GM12872 (cell line): ENCODE measurements at regions not wholly inside any gene's neighbourhood (a gene's known extent, or its start where the extent isn't known, plus 50 kb on each side); places are given as distances from the start of the nearest gene placed in this dataset.

Experiments used
- TF ChIP-seq, protein P1 (sequence below): IDR thresholded peaks from 3 replicates; pipeline ENCODE4 v1.5.1; 2011; ENCODE audit warnings: low read depth, mild to moderate bottlenecking, low read length, moderate library complexity; ENCODE audit not compliant: insufficient read depth

DNA sequence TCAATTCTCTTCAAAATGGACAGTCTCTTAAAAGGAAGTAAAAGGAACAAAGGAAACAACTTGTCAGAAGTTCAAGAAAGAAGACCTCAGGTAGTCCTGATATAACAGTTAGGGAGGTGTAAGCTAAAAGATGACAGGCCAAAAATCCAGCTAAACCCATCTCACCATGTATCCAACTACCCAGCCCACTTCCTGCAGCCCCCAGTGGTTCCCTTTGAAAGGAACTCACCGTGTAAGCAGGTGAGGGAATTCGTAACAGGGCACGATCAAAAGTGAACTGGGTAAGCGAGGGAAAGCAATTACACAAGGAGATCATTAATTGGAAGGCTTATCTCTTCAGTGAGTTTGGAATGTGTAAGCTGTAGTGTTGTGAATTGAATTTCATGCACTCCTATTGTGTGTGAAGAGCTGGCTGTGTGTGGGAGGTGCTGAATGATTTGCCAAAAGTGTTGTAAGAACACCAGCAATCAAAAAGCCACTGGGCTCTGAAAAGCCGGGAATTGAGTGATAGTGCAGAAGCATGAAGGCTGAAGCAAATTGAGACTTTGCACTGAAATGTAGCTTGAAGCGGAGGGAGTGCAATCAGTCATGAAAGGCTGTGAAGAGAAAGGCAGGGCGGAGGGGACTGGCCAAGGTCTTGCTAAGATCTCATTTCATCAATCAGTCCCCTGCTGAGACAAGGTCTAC, 914.2 kb upstream of the LCORL start:
- TF ChIP-seq, protein P1, sequence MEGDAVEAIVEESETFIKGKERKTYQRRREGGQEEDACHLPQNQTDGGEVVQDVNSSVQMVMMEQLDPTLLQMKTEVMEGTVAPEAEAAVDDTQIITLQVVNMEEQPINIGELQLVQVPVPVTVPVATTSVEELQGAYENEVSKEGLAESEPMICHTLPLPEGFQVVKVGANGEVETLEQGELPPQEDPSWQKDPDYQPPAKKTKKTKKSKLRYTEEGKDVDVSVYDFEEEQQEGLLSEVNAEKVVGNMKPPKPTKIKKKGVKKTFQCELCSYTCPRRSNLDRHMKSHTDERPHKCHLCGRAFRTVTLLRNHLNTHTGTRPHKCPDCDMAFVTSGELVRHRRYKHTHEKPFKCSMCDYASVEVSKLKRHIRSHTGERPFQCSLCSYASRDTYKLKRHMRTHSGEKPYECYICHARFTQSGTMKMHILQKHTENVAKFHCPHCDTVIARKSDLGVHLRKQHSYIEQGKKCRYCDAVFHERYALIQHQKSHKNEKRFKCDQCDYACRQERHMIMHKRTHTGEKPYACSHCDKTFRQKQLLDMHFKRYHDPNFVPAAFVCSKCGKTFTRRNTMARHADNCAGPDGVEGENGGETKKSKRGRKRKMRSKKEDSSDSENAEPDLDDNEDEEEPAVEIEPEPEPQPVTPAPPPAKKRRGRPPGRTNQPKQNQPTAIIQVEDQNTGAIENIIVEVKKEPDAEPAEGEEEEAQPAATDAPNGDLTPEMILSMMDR, result no peak

DNA sequence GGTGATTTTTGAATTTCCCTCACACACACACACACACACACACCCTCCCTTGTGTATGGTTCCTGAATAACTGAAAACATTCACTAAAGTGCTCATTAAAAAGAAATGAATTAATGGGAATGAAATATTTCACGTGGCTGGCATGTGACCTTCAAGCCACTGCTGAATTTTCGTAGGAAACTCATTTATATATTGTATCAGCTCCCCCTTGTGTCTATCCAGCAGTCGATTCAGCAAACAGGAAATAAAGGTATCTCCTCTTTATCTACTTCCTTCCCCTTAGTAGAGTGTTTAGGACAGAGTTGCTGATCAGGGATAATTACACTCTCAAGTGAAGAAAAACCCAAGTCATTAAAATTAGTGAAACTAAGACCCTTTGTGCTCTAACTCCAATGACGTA, 912.6 kb upstream of the LCORL start:
- TF ChIP-seq, protein P1, result no peak

DNA sequence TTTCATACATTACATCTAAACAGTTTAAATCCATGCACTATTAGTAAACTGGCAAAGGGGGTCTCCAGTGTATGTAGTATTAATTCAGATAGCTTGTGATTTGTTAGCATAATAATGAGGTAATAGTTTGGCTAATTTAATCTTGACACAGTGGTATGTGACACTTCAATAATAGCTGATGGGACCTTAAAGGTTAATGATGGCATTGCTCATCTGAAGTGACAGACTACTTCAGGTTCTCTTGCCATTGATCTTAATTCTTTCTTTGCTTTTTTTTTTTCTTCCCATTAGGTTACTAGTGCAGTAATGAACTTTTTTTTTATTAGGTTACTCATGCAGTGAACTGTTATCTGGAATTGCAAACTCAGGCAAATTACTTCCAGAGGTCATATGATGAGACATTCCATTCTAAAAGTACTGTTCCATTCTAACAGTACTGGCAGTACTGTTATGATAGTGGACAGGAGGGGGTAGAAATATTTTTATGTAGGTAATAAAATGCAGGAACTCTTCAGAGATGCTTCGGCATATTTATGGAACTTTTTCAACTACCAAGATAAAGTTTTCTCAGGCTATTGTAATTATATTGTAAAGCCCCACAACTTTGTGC, 911.3 kb upstream of the LCORL start:
- TF ChIP-seq, protein P1, result no peak

DNA sequence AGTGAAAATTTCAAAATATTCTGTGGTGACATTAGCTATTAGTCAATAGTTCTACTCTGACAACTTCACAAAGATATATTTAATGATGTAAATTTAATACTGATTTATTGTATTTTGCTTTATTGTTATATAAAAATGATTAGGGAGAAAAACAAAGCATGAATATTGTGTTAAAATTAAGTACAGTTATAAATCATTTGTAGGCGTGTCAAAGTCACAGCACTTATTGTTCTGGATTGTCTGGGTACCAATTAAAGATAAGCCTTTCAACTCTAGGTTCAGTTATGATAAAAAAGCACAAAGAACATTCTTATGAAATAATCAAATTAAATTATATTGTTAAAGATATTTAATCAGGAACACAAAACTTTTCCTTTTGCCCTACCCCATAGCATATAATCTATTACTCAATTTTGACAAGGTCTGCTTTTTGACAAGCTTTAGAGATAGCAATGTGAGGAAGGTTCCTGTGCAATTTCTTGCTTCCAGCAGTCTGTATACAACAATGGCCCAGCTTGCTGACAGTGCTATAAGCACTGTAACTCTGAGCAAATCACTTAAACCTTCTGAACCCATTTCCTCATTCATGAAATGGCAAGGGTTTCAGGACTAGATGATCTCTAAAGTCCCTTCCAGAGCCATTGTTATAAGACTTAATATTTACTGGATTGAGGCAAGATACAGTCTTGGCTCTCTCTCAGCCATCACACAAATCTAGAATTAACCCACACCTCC, 910.3 kb upstream of the LCORL start:
- TF ChIP-seq, protein P1, result no peak

DNA sequence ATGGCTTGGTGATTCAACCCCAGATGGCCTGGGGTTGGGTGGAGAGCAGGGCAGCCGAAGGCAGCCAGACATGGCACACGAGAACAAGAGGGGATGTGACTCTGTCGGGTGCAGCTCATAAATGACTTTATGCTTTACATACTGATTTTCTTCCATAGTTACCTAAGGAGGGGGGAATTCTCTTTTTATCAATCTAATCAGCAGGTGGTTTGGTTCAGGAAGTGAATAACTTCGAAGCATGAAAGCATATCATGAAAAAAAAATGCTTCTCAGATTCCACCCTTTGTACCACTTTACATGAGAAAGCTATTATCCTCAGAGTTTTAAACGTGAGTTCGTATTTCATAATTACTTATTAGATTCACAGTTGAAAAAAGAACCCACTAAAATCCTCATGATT, 908.9 kb upstream of the LCORL start:
- TF ChIP-seq, protein P1, result no peak

DNA sequence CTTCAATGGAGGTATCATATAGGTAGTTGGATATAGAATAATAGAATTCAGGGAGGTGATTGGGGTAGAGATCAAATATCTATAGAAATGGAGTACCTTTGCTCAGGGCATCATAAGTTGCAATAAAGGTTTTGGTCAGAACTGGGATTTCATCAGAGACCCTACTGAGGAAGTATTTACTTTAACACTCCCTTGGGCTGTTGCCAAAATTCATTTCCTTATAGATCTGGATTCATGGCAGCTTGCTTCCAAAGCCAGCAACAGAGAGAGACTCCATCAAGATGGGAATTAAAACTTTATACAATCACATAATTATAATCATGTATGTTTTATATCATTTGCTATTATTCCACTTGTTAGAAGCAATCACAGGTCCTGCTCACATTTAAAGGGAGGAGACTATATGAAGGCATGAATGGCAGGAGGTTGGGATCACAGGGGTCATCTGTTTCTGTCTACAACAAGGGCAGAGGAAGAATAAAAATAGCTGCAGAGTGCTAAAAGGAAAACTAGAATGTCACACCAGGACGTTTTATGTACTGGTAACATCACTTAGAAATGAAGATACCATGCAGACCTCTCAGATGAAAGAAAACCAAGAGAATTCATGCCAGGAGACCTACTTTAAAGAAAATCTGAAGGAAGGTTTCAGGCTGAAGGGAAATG, 902.1 kb upstream of the LCORL start:
- TF ChIP-seq, protein P1, result no peak

DNA sequence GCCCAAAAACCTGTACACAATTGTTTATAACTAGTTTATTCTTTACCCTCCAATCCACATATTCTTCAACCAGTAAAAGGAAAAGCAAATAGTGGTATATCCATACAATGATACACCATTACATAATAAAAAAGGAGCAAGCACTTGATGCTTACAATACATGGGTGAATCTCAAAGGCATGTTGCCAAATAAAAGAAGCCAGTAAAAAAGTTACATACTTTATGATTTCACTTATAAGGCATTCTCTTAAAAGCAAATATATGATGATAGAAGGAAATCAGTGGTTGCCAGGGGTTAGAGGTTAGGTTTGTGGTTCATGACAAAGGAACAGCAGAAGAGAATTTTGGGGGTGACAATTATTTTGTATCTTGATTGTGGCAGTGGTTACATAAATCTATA, 896.1 kb upstream of the LCORL start:
- TF ChIP-seq, protein P1, result no peak
